Glutamatergic neuron (in vitro differentiated cells): ENCODE measurements at regions not wholly inside any gene's neighbourhood (a gene's known extent, or its start where the extent isn't known, plus 50 kb on each side); places are given as distances from the start of the nearest gene placed in this dataset.

Source experiments
- DNase-seq: peaks from one replicate; pipeline ENCODE4 v3.0.0; 2022
- H3K27ac Mint-ChIP-seq: one replicate; pipeline ENCODE4 v1.8.0; 2020; ENCODE audit warnings: mild to moderate bottlenecking, mixed read lengths, inconsistent platforms; ENCODE audit not compliant: unreplicated experiment
- H3K27me3 Mint-ChIP-seq: one replicate; pipeline ENCODE4 v1.8.0; 2020; ENCODE audit warnings: mild to moderate bottlenecking, moderate library complexity, mixed read lengths, inconsistent platforms; ENCODE audit not compliant: unreplicated experiment
- H3K36me3 Mint-ChIP-seq: one replicate; pipeline ENCODE4 v1.8.0; 2020; ENCODE audit warnings: mild to moderate bottlenecking, mixed read lengths, inconsistent platforms; ENCODE audit not compliant: unreplicated experiment
- H3K4me1 Mint-ChIP-seq: one replicate; pipeline ENCODE4 v1.8.0; 2020; ENCODE audit warnings: mild to moderate bottlenecking, low read depth, mixed read lengths, inconsistent platforms; ENCODE audit not compliant: unreplicated experiment
- H3K4me3 Mint-ChIP-seq: one replicate; pipeline ENCODE4 v1.8.0; 2020; ENCODE audit warnings: mild to moderate bottlenecking, mixed read lengths, inconsistent platforms; ENCODE audit not compliant: unreplicated experiment
- H3K9me3 Mint-ChIP-seq: one replicate; pipeline ENCODE4 v1.8.0; 2020; ENCODE audit warnings: mild to moderate bottlenecking, moderate library complexity, mixed read lengths, inconsistent platforms; ENCODE audit not compliant: unreplicated experiment
- TF ChIP-seq, protein P1 (sequence below): fragments of 200-600 bp; sonication (generic); IDR thresholded peaks from one replicate; pipeline ENCODE4 v1.5.0; 2021; ENCODE audit not compliant: partially characterized antibody, unreplicated experiment

DNA sequence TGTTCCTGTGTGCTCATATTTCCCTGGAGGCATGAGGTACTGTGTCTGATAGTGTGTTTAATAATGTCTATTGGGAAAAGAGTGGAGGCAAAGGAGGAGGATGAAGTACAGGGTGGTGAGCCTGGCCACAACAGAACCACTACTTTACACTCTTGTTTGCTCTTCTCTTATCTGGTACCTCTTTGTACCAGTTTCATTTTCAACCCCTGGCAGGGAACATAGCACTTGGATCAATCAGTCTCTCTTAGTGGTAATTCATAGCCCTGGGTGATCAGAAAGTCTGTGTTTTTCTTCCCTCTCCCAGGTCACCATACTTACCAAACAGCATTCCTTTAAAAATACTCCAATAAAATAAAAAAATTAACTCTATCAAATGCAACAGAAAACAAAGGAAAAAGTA lies 105.4 kb downstream of the DMRT2 start:
- TF ChIP-seq, protein P1, sequence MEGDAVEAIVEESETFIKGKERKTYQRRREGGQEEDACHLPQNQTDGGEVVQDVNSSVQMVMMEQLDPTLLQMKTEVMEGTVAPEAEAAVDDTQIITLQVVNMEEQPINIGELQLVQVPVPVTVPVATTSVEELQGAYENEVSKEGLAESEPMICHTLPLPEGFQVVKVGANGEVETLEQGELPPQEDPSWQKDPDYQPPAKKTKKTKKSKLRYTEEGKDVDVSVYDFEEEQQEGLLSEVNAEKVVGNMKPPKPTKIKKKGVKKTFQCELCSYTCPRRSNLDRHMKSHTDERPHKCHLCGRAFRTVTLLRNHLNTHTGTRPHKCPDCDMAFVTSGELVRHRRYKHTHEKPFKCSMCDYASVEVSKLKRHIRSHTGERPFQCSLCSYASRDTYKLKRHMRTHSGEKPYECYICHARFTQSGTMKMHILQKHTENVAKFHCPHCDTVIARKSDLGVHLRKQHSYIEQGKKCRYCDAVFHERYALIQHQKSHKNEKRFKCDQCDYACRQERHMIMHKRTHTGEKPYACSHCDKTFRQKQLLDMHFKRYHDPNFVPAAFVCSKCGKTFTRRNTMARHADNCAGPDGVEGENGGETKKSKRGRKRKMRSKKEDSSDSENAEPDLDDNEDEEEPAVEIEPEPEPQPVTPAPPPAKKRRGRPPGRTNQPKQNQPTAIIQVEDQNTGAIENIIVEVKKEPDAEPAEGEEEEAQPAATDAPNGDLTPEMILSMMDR: no peak
- no peak for DNase-seq
- H3K27ac Mint-ChIP-seq: no peak overlapping the region
- H3K4me1 Mint-ChIP-seq: no peaks in the 10 kb centered on the region
- H3K9me3 Mint-ChIP-seq: no peaks in the 10 kb centered on the region
- H3K4me3 Mint-ChIP-seq: no peak overlapping the region
- no peaks in the 10 kb centered on the region for H3K27me3 Mint-ChIP-seq
- H3K36me3 Mint-ChIP-seq: no peaks in the 10 kb centered on the region

DNA sequence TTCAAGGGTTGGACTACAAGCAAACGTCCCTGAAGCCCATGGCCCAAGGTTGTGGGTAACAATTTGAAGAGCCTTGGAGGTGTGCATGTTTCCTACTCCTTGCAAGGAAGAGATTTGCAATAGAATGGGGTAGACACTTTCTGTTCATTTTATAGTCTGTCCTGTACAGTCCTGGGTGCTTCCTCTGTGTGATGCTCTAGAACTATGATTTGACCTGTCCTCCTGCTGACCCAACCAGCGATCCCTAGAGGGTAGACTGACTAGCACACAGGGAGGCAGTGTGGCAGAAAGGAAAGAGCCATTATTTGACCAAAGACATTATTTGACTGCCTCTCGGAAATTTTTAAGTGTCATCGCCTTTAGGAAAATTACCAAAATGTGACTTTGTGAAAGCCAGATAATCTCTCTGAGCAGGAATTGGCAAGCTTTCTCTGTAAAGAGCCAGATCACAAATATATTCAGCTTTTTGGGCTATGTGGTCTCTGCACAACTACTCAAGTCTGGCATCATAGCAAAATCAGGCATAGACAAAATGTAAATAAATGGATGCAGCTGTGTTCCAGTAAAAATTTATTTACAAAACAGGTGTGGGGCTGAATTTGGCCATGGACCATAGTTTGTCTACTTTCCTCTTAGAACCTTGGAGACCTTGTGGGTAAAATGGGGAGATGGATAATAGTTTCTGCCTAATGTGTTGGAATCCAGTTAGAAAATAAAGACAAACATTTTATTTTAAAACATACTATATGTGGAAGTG lies 106.8 kb downstream of the DMRT2 start:
- Mint-ChIP-seq H3K36me3 (no peaks in the 10 kb centered on the region), H3K4me1 (no peaks in the 10 kb centered on the region), H3K9me3 (no peaks in the 10 kb centered on the region), H3K4me3 (no peak overlapping the region), H3K27ac (no peak overlapping the region), H3K27me3 (no peaks in the 10 kb centered on the region)
- DNase-seq: no peak
- TF ChIP-seq, protein P1: no peak

DNA sequence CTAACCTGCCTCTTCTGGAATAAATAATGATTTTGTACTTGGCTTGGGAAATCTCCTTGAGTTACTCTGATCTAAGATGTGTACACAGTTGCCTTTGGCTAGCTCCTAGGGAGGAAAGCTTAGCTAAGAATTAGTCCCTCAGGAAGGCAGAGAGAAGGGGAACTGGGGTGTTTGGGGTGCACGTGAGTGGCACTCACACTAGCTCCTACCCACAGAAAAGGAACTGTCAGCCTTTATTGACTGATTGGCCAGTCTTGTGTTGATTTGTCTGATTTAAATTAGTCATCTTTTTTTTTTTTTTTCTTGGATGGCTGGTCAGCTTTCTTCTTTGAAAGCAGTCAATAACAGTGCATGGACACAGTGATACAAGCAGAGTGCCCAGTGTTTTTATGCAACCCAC lies 107.7 kb downstream of the DMRT2 start:
- DNase-seq: no peak
- no peak overlapping the region for H3K4me3 Mint-ChIP-seq
- no peaks in the 10 kb centered on the region for H3K4me1 Mint-ChIP-seq
- no peaks in the 10 kb centered on the region for H3K27me3 Mint-ChIP-seq
- H3K36me3 Mint-ChIP-seq: no peaks in the 10 kb centered on the region
- no peak overlapping the region for H3K27ac Mint-ChIP-seq
- no peaks in the 10 kb centered on the region for H3K9me3 Mint-ChIP-seq
- TF ChIP-seq, protein P1: no peak

DNA sequence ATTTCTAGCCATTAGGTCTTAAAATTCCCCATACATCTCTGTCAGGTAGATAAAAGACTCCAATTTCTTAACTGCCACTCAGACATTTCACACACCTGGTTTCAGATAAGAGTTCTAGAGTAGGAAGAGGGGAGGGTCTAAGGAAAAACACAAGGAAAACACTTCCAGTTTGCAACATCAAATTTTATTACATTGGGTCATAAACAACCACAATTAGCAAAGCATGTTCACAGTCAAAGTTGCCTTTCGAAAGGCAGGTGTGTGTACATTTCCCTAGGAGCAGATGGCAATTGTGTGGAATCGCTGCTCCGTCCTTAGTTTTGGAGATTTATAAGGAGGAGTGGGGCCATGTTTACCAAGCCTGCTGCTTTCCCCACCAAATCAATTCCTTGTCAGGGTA lies 120.8 kb downstream of the DMRT2 start:
- TF ChIP-seq, protein P1: no peak
- Mint-ChIP-seq H3K4me3 (no peak overlapping the region), H3K36me3 (no peaks in the 10 kb centered on the region), H3K27me3 (no peaks in the 10 kb centered on the region), H3K4me1 (peaks cover 2% of the 10 kb centered on the region), H3K27ac (no peak overlapping the region), H3K9me3 (peaks cover 5% of the 10 kb centered on the region)
- DNase-seq: no peak

DNA sequence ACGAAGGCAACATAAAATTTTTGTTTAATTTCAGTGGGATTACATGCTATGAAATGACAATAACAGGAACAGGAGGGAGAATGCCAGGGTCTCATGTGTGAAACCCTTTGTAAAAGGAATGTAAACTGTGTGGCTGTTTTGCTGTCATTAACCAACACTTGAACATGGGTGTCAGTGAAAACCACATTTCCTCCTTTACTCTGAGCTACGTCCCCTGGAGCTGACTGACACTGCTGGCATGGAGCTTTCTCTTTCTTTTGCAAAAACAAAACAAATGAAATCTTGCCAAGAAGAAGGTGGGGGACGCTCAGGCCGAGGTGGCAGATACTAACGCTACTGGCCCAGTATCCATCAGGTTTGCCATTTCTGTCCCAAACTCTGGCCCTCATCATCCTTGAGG lies 121.4 kb downstream of the DMRT2 start:
- no peak for DNase-seq
- Mint-ChIP-seq H3K4me3 (no peak overlapping the region), H3K4me1 (peaks cover 2% of the 10 kb centered on the region), H3K27me3 (no peaks in the 10 kb centered on the region), H3K9me3 (peaks cover 5% of the 10 kb centered on the region), H3K27ac (no peak overlapping the region), H3K36me3 (no peaks in the 10 kb centered on the region)
- TF ChIP-seq, protein P1: no peak
